ENCODE measurements at regions not wholly inside any gene's neighbourhood (a gene's known extent, or its start where the extent isn't known, plus 50 kb on each side); places are given as distances from the start of the nearest gene placed in this dataset.

- Mint-ChIP-seq H3K27me3 (ENCODE audit: low read depth) (no peaks in the 10 kb centered on the region), H3K4me1 (ENCODE audit: low read depth) (peaks cover 21% of the 10 kb centered on the region), H3K36me3 (ENCODE audit: low read depth) (no peaks in the 10 kb centered on the region), H3K27ac (ENCODE audit: unreplicated experiment) (no peak overlapping the region), H3K9me3 (ENCODE audit: low read depth) (no peaks in the 10 kb centered on the region), H3K4me3 (ENCODE audit: unreplicated experiment) (no peak overlapping the region)
- no peak for DNase-seq (ENCODE audit: low spot score)
- no peak for TF ChIP-seq CTCF (IDR thresholded peaks at IDR 0.05)
These were observed 155.6 kb upstream of the DSEL start for GRCh38 chr18:67672155-67672554.

DNA sequence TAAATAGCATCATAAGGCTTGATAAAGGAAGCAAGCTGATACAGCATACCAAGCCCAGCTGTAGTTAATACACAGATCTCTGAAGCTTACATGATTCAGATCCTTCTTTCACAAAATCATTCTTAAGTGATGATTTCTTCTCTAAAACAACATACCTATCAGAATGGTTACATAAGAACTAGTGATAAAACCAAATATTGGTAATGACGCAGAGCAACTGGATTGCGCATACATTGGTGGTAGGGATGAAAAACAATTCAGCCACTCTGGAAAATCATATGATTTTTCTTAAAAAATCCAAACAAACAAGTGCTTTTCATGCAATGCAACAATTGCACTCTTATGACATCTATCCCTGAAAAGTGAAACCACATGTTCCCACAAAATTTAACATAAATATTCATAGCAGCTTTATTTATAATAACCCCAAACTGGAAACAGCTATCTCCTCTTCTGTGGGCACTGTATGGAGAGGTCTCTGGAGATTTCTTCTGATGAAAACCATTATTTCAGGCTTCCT is 153.6 kb upstream of the DSEL start:
- no peaks in the 10 kb centered on the region for H3K27me3 Mint-ChIP-seq (ENCODE audit: low read depth)
- peaks cover 18% of the 10 kb centered on the region for H3K4me1 Mint-ChIP-seq (ENCODE audit: low read depth)
- H3K4me3 Mint-ChIP-seq (ENCODE audit: unreplicated experiment), result no peak overlapping the region
- no peaks in the 10 kb centered on the region for H3K36me3 Mint-ChIP-seq (ENCODE audit: low read depth)
- no peak for TF ChIP-seq CTCF (IDR thresholded peaks at IDR 0.05)
- no peak for DNase-seq (ENCODE audit: low spot score)
- H3K27ac Mint-ChIP-seq (ENCODE audit: unreplicated experiment), result peak overlapping the region; percentile 6
- peaks cover 4% of the 10 kb centered on the region for H3K9me3 Mint-ChIP-seq (ENCODE audit: low read depth)

DNA sequence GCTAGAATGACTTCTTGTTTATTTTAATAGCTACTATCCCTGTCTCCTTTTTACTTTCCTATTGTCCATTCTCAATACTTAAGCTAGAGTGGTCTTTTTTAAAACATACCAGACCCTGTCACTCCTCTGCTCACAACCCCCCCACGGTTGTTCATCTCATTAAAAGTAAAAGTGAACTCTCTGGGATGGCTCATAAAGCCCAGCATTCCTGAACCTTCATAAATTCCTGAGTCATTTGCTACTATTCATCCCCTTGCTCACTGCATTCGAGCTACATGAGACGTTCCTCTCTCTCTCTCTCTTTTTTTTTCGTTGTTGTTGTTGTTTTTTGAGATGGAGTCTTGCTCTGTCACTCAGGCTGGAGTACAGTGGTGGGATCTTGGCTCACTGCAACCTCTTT is 148.7 kb upstream of the DSEL start:
- TF ChIP-seq CTCF (IDR thresholded peaks at IDR 0.05), result no peak
- DNase-seq (ENCODE audit: low spot score), result no peak
- no peak overlapping the region for H3K4me3 Mint-ChIP-seq (ENCODE audit: unreplicated experiment)
- H3K36me3 Mint-ChIP-seq (ENCODE audit: low read depth), result no peaks in the 10 kb centered on the region
- H3K9me3 Mint-ChIP-seq (ENCODE audit: low read depth), result peaks cover 6% of the 10 kb centered on the region
- H3K27ac Mint-ChIP-seq (ENCODE audit: unreplicated experiment), result no peak overlapping the region
- peaks cover 13% of the 10 kb centered on the region for H3K4me1 Mint-ChIP-seq (ENCODE audit: low read depth)
- no peaks in the 10 kb centered on the region for H3K27me3 Mint-ChIP-seq (ENCODE audit: low read depth)

DNA sequence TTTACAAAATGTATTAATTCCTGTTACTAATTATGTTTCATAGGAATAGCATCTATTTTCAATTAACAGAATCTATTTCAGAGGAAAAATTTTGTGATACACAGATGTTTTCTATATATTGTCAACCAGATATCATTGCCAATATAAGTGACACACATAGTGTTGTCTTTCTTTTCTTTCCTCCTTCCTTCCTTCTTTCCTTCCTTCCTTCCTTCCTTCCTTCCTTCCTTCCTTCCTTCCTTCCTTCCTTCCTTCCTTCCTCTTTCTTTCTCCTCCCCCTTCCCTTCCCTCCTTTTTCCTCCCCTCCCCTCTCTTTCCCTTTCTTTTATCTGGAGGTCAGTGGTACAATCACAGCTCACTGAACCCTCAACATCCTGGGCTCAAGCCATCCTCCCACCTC is 146.5 kb upstream of the DSEL start:
- H3K4me3 Mint-ChIP-seq (ENCODE audit: unreplicated experiment), result no peak overlapping the region
- peaks cover 6% of the 10 kb centered on the region for H3K9me3 Mint-ChIP-seq (ENCODE audit: low read depth)
- peaks cover 7% of the 10 kb centered on the region for H3K4me1 Mint-ChIP-seq (ENCODE audit: low read depth)
- no peaks in the 10 kb centered on the region for H3K27me3 Mint-ChIP-seq (ENCODE audit: low read depth)
- DNase-seq (ENCODE audit: low spot score), result no peak
- H3K36me3 Mint-ChIP-seq (ENCODE audit: low read depth), result no peaks in the 10 kb centered on the region
- no peak overlapping the region for H3K27ac Mint-ChIP-seq (ENCODE audit: unreplicated experiment)
- no peak for TF ChIP-seq CTCF (IDR thresholded peaks at IDR 0.05)

DNA sequence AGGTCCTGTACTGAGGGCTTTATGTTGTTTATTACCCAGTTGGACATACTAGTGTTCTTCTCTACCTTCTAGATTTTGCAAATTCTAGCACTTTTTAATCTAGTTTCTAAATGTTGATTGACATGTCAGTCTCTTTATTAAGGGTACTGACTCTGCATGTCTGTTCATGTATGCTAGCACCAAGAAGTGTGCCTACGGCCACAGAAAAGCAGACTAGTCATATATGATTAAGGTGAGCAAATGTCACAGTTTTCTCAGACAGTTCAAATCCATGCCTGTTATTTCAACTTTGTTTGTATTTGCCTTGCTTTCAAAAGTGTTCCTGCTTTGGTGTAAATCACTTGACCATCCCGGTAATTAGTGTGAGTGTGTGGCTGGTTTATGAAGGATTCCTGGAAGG is 145.0 kb upstream of the DSEL start:
- Mint-ChIP-seq H3K4me1 (ENCODE audit: low read depth) (peaks cover 7% of the 10 kb centered on the region), H3K27ac (ENCODE audit: unreplicated experiment) (no peak overlapping the region)
- no peak for TF ChIP-seq CTCF (IDR thresholded peaks at IDR 0.05)

More for the DNA sequence above, 145.0 kb upstream of the DSEL start:
- H3K9me3 Mint-ChIP-seq (ENCODE audit: low read depth), result peaks cover 6% of the 10 kb centered on the region
- no peak overlapping the region for H3K4me3 Mint-ChIP-seq (ENCODE audit: unreplicated experiment)
- H3K36me3 Mint-ChIP-seq (ENCODE audit: low read depth), result no peaks in the 10 kb centered on the region
- no peaks in the 10 kb centered on the region for H3K27me3 Mint-ChIP-seq (ENCODE audit: low read depth)
- DNase-seq (ENCODE audit: low spot score), result no peak
